Esophagus squamous epithelium (tissue), 4 donors: ENCODE measurements at regions not wholly inside any gene's neighbourhood (a gene's known extent, or its start where the extent isn't known, plus 50 kb on each side); places are given as distances from the start of the nearest gene placed in this dataset.

ENCODE experiments used
- CTCF ChIP-seq, 6 experiments: fragments of 450-650 bp in 4 of 6; fragments of 200-600 bp in 2 of 6; sonication (generic) in 2 of 6; IDR thresholded peaks; one replicate each; pipeline ENCODE4 v1.5.1; 2016 to 2019; ENCODE audit warnings: antibody characterized with exemption in 6 of 6, mild to moderate bottlenecking in 4 of 6, moderate library complexity in 4 of 6
- POLR2A ChIP-seq, 4 donors: fragments of 450-650 bp; IDR thresholded peaks; one replicate each; pipeline ENCODE4 v1.6.1; 2017; ENCODE audit warnings: antibody characterized with exemption in 4 of 4, mild to moderate bottlenecking in 4 of 4, moderate library complexity in 3 of 4

- no peak for TF ChIP-seq CTCF (IDR thresholded peaks at IDR 0.05)
- TF ChIP-seq POLR2A (IDR thresholded peaks at IDR 0.05): no peak
These were observed 359.1 kb upstream of the CHST9 start for GRCh38 chr18:27544206-27544605.
